HG03045 (cell line): ENCODE measurements at regions not wholly inside any gene's neighbourhood (a gene's known extent, or its start where the extent isn't known, plus 50 kb on each side); places are given as distances from the start of the nearest gene placed in this dataset.
"Not testable (repeated sequence)": the region's sequence is repeated elsewhere in the genome, so short reads cannot be mapped to it uniquely, and the experiment has no call there.

Source experiments
- ATAC-seq: cut with Tn5 transposase; IDR thresholded peaks from one replicate; pipeline ENCODE4 v1.9.1; 2021; ENCODE audit warnings: mild to moderate bottlenecking, moderate library complexity; ENCODE audit not compliant: unreplicated experiment

DNA sequence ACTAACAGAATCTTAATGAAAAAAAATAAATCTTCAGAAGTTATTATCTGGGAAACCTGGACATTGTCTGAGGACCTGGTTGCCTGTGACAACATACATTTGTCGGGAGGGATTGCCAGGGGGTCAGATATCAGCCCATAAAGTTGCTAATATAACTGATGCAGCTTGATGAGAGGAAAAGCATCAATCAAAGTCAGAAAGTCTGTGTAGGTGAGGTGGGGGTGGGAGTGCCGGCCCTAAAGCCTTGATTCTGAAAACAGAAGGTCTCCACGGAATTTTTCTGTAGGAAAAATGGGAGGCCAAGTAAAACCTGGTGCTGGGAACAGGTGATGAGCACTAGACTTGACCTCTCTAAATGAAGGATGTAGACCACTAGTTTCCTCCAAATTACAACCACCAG lies 281.8 kb downstream of the FGFR2 start:
- no peak for ATAC-seq

- no peak for ATAC-seq
These were observed 280.9 kb downstream of the FGFR2 start for GRCh38 chr10:121317374-121317773.

- ATAC-seq, result no peak
These were observed 276.2 kb downstream of the FGFR2 start for GRCh38 chr10:121322046-121322445.

- no peak for ATAC-seq
These were observed 275.5 kb downstream of the FGFR2 start for GRCh38 chr10:121322776-121323175.

DNA sequence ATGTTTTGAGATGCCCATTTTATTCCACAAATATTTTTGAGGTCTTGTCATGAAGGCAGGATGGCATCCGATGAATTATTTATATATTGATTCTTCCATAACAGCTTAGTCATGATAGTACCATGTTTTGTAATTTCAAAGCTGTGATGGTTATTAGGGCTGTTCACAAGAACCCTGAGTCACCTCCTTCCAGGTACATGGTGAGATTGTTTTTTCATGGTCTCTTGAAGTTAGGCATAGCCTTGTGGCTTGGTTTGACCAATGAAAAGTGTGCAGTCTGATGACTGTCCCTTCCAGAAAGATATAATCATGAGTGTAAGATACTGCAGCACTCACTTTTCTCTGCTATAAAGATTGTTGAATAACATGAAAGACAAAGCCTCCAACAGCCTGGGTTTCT lies 274.8 kb downstream of the FGFR2 start:
- no peak for ATAC-seq

DNA sequence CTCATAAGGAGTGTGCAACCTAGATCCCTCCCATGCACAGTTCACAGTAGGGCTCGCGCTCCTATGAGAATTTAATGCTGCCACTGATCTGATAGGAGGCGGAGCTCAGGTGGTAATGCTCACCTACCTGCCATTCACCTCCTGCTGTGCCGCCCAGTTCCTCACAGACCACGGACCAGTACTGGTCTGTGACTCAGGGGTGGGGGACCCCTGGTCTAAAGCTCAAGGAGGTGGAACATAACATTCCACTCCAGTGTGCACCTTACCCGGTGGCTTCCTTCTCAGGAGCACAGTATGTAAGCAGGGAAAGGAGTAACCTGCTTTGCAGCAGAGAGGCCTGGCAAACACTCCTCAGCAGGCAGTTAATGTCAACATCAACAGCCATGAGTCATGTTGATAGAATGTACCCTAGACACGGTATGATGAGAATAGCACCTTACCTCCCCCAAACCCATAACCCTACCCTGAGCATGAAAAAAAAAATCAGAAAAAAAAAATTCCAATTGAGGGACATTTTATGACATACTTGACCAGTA lies 273.5 kb downstream of the FGFR2 start:
- ATAC-seq, result no peak

GRCh38 chr10:121325490-121326231 lies 272.6 kb downstream of the FGFR2 start:
- ATAC-seq, result no peak

DNA sequence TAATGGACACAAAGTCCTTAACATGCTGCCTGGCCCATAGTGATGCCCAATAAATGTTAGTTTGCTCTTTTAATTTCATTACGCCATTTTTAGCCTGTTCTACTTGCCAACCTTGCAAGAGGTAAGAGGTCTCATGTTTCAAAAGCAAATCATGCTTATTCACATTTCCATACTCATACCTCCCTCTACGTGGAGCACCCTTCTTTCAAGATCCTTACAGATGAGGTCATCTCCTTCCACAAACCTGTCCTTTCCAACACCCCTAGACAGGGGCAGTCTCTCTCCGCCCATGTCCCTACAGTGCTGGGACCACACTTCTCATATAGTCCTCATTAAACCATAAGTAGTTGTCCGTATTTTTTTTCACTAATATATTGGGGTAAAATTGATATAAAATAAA lies 271.3 kb downstream of the FGFR2 start:
- no peak for ATAC-seq

GRCh38 chr10:121327727-121328126 lies 270.5 kb downstream of the FGFR2 start:
- no peak for ATAC-seq

GRCh38 chr10:121329631-121330030 lies 268.6 kb downstream of the FGFR2 start:
- not testable (repeated sequence) for ATAC-seq

DNA sequence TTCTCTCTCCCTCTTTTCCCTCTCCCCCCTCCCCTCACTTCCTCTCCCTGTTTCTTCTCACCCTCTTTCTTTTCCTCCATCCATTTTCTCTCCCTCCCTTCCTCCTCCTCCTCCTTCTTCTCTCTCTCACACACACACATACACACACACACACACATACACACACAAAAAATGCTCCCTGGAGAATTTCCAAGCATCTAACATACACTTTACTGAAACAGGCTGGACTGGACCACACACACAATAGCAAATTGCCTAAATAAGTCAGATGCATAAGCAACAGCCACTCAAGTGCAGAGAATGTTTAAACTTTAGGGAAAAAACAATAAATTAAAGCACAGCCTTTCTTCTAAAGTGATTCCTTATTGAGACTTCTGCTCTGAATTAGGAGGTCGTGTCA lies 267.7 kb downstream of the FGFR2 start:
- no peak for ATAC-seq

- ATAC-seq, result no peak
These were observed 265.9 kb downstream of the FGFR2 start for GRCh38 chr10:121332353-121332752.

DNA sequence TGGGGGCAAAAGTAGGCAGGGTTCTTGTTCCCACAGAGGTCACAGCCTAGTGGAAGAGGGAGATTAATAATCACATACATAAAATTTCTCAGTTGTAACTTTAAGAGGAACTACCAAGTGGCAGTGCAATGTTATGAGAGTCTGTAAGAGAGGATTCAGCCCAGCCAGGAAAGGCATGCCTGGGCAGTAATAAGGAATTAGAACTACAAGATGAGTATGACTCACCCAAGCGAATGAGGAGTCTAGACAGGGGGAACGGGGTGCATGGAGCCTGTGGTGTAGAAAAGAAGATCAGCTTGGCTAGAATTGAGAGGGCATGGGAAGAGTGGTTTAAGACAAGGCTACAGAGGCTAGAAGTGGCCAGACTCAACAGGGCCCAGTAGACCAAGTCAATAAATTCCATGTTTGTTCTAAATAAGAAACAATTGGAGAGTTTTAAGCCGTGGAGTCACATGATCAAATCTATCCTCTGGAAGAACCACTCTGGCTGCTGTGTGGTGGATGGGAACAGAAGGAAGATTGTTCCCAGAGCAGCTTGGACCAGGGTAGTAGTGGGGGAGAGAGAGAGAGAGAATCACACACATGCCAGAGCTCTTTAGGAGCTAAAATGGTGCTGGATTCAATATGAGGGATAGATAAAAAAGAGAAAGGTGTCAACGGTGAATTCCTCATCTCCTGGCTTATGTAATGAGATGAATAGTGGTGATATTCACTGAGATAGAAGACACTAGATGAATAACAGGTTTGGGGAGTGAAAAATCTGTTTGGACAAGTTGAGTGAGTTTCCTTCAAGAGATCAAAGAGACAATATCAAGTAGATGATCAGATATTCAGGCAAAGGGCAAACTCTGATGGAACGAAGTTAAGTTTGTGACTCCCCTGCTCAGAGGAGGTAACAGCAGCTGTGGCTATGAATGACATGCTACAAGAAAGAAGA lies 265.1 kb downstream of the FGFR2 start:
- ATAC-seq, result no peak

DNA sequence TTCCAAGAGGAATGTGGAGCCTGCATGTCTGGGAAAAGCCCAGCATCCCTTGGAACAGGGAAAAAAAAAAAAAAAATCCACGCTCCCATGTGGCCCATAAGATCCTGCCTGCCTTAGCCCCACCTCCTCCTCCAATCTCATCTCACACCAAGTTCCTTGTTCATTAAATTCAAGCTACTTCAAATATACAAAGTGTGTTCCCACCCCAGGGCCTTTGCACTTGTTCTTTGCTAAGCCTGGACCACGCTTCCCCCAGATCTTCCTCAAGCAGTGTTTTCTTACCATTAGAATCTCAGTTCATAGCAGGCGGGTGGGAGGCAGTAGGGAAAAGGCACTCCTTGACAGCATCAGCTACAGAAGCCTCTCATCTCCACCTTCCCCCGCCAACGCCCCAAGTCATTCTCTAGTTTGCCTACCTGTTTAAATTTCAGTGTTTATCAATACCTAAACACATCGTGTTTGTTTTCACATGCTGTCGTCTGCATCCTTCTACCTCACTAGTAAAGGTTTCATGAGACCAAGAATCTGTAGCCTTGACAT lies 262.8 kb downstream of the FGFR2 start:
- no peak for ATAC-seq

DNA sequence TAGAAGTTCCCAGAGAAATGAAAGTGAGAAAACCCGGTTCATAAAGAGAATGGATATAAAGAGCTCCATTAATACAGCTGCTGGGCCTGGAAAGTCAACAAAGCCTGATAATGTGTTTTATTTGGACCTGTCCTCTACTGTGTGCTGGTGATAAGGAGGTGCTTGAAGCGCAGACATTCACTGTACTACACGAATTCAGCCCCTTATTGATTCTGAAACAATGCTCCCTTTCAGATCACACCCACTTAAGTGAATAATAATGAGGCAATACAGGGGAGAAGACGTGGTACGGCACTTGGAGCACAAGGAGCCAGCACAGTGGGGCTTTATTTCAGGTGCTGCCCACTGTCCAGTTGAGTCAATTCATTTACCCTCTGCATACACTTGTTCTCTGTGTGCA lies 260.8 kb downstream of the FGFR2 start:
- ATAC-seq, result no peak

- ATAC-seq, result no peak
These were observed 259.9 kb downstream of the FGFR2 start for GRCh38 chr10:121338206-121338980.

- ATAC-seq, result no peak
These were observed 259.1 kb downstream of the FGFR2 start for GRCh38 chr10:121339114-121339513.

GRCh38 chr10:121340271-121340831 lies 257.9 kb downstream of the FGFR2 start:
- ATAC-seq, result no peak

DNA sequence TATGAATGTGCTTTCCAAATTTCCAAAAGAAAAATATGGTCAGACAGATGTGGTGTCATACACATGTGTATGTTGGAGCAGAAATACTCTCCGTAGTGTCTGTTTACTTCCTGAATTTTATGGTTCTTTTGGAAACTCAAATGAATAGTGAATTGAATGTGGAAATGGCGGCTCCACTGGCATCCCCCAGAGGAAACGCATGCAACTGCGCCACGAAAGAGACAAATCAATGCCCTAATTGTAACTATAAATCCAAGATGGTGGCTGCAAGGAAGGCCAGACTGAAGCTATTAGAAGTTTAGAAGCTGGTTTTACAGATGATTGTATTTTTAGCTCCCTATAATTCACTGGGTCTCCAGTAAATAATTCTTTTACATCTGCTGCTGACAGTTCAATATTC lies 246.7 kb downstream of the FGFR2 start:
- no peak for ATAC-seq

GRCh38 chr10:121352231-121352855 lies 245.9 kb downstream of the FGFR2 start:
- ATAC-seq, result no peak
